DMS153 treated with DMSO at 0.1 percent for 48 hours (cell line): ENCODE measurements at regions not wholly inside any gene's neighbourhood (a gene's known extent, or its start where the extent isn't known, plus 50 kb on each side); places are given as distances from the start of the nearest gene placed in this dataset.
"Not testable (repeated sequence)": the region's sequence is repeated elsewhere in the genome, so short reads cannot be mapped to it uniquely, and the experiment has no call there.

Experiments
- DNase-seq: peaks from one replicate; lab custom pipeline; 2025; ENCODE audit not compliant: unreplicated experiment; lab: John Stamatoyannopoulos, UW

DNA sequence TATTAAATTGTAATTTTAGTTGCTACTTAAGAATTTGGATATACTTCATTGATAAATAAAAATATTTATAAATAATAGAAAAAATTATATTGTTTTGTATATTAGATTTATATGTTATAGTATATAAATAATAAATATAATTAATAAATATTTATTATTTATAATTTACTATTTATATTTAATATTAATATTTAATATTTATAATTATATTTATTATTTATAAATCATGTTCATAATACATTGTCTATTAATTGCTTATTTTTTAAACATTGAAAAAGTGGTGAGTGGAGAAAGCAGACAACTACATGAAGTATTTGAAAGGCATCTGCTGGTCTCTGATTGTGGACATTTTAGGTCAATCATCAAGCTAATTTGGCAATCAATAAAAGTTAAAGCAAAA, 464.5 kb downstream of the MMUT start:
- DNase-seq = no peak

DNA sequence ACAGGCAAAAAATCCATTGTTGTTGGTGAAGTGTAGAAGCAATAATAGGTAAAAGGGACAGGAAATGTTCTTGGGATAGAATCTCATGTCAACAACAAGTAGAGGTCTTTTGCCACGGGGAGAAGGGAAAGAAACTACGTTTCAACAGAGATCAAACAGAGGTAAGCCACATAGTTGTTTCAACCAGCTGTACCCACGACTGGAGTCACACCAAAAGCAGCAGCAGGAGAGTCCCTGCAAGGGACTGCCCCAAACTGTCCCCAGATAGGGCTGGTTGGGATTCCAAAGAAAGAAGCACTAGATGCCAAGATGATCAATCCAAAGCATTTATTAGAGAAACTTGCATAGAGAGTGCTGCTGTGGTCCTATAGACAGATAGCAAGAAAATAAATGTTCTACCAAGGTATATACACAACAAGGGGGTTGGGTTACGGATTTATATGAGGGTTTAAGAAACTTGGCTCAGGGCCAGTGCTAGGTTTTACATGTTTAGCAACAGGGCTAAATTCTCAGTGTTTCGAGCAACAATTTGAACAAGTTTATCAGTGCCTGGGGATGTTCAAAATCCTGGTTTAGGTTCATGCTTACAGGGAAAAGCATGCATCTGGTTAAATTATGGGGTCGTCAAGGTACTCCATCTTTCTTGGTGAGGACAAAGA, 466.5 kb downstream of the MMUT start:
- DNase-seq = no peak

DNA sequence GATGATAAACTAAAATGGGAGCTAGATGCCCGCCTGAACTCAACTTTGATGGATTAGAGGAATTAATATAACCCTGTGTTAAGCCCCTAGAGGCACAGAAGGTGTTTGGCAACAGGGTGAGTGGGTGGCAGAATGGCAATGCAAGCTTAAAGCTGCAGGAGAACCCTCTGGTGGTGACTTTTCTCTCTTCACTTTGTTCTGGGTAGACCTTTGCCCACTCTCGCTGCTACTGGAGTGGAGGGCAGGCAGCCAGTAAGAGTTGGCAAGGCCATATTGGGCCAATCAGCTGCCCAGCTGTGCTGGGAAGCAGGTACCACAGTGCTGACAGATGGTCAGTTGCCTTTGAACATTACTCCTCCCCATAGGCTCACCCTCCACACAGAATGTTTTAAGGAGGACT, 468.2 kb downstream of the MMUT start:
- DNase-seq = no peak

DNA sequence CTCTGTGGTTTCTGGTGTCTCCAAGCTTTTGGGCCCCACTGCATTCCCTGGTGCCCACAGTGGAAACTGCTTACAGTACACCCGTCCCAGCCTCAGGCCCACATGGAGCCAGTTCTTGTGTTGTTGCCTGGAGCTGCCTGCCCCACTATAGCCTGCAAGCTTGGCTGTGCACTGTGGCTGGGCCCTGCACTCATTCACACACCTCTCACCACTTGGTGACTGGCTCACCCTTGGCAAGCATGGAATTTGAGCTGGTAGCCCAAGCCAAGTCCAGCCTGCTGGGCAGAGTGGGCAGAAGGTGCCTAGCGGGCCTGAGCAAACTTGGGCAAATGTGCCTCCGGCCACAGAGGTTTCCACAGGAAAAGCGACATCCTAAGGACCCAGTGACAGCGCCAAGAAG, 472.3 kb downstream of the MMUT start:
- DNase-seq = no peak

DNA sequence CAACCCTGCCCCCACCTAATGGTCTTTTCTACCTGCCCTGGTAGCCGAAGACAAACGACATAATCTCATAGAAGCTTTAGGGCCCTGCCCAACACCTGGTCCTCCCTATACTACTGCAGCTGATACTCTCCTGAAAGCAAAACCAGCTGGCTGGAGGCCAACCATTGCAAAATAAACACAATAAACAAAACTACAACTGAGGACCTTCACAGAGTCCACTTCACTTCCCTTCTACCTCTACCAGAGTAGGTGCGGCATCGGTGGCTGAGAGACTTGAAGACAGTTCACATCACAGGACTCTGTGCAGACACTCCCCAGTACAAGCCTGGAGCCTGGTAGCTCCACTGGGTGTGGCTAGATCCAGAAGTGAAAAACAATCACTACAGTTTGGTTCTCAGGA, 476.2 kb downstream of the MMUT start:
- no peak for DNase-seq

DNA sequence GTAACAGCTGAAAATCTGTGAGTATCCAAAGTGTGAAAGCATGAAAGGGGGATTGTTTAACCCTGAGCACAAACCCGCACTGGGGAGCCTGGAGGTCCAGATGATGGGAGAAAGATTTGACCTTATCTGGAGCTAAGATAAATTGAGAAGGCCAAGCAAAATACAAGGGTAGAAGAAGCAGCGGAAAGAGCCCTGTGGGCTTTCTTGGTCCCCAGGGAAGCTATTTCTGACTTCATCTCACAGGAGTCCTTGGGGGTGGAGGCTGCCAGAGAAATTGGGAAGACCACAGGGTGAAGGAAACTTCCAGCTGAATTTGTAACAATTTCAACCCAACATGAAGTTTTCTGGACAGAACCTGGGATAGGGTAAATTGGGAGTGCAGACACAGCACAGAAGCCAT, 476.9 kb downstream of the MMUT start:
- DNase-seq = no peak

DNA sequence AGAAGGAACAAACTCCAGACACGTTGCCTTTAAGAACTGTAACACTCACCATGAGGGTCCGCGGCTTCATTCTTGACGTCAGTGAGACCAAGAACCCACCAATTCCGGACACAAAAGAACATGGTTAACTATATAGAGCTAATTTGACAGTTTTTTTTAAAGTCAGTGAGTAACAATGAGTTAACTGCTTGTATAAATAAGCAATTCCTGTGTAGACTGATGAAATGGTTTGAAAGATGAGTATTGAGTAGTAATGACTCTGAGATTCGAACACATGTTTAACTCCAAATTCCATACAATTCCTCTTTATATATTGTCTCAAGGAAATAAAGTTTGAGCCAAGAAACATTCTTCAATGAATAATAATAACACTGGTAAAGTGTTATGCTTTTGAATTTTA, 478.0 kb downstream of the MMUT start:
- DNase-seq = no peak

DNA sequence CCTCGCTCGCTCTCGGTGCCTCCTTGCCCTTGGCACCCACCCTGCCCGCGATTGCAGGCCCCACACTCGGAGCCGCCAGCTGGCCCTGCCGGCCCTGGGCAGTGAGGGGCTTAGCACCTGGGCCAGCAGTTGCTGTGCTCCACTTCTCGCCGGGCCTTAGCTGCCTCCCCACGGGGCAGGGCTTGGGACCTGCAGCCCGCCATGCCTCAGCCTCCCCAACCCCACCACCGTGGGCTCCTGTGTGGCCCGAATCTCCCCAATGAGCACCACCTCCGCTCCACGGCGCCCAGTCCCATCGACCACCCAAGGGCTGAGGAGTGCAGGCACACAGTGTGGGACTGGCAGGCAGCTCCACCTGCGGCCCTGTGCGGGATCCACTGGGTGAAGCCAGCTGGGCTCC, 479.1 kb downstream of the MMUT start:
- DNase-seq = not testable (repeated sequence)

DNA sequence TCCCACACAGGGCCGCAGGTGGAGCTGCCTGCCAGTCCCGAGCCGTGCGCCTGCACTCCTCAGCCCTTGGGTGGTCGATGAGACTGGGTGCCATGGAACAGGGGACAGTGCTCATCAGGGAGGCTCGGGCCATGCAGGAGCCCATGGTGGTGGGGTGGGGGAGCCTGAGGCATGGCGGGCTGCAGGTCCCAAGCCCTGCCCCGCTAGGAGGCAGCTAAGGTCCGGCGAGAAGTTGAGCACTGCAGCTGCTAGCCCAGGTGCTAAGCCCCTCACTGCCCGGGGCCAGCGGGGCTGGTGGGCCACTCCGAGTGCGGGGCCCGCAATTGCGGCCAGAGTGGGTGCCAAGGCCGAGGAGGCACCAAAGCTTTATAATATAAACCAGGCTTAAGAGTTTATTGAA, 479.7 kb downstream of the MMUT start:
- DNase-seq = no peak

DNA sequence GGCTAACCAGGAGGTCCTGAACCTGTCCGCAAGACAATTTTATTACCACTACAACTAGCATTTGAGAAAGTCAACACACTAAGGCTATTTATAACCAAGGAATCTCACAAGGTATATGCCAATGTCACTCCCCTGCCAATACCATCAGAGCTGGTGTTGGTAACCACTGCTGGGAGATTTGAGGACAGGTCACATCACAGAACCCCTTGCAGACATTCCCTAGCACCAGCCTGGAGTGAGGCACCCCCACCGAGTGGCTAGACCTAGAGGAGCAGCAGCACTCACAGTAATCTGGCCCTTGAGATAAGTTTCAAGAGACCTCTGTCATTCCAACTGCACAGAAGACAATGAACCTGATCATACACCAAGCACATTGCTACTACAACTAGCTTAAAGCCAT, 483.2 kb downstream of the MMUT start:
- no peak for DNase-seq

DNA sequence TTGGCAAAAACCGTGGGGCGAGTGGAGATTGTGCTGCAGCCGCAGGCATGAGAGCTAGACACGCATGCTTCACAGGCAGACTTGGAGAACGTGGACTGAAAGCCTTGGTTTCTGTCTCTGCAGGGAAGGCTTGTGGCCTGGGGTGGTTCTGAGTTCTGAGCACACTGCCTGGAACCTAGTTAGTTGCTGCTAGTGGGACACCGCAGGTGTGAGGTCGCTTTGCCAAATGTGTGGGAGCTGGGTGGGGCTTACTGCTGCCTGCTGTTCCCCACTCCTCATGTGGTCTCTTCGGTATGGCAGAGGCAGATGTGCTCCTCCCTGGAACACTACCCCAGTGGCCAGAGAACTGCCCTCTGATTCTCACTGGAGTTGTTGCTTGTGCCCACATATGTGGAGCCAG, 484.0 kb downstream of the MMUT start:
- DNase-seq = no peak

DNA sequence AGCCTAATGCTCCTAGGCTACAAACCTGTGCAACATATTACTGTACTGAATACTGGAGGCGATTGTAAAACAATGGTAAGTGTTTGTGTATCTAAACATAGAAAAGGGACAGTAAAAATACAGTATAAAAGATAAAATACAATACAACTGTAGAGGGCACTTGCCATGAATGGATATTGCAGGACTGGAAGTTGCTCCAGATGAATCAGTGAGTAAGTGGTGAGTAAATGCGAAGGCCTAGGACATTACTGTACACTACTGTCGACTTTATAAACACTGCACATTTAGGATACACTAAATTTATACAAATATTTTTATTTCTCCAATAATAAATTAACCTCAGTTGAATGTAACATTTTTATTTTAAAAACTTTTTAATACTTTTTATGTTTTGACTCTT, 485.0 kb downstream of the MMUT start:
- DNase-seq = no peak

DNA sequence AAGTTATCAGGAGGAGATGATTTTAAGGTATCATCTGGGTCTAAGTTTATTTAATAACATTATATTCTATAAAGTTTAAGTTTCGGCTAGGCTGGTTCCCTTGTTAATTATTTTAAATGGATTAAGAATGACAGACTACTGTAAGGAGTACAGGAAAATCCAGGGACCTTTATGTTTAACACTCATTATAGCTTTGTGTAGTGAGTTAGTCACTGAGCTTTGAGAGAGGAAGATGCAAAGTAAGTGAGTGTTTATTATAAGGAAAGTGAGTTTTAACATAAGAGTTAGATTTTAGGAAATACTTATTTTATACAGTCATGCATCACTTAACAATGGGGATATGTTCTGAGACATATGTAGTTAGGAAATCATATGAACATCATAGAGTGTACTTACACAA, 485.5 kb downstream of the MMUT start:
- DNase-seq = no peak

DNA sequence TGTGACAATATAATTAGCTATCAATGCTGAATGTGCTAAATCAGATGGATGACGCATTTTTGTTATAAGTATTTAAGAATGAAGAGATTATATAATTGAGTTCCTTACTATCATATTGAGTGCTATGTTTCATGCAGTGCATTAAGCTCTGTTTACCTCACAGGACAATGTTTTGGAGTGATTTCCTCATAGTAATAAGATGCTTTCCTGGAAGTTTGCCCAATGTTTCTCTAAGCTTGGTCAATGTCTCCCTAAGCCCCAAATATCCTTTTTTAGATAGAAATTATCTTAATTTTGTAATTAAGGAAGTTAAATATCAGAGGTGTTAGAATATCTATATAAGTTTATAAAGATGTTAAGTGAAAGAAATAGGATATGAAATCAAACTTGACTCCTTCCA, 489.6 kb downstream of the MMUT start:
- no peak for DNase-seq

DNA sequence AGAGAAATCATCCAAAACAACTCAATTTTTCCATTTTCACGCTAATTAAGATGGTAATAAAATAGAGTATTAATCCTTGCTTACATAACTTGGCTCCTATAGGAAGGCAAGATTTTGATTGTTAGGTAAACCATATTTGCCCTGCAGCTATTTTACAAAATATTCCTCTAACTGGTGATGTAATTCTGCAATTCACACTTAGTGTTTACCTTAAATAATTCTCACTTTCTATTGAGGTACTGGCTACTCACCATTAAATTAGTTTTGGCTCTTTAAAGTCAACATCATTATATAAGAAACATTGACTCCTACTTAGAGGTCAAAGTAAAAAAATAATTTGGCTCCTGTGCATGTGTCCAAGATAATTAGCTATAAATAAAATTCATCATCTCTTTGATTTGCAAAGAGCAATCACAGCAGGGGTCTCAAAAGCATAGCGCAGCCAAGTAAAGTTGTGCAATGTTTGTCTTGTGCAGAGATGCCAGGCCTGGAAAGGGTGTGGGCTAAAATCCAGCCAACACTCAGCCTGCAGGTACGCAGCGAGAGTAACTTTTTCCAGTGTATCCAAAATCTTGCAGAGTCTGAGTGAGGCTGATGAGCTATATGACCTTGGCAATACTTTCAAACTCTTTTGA, 501.2 kb downstream of the MMUT start:
- DNase-seq = no peak

DNA sequence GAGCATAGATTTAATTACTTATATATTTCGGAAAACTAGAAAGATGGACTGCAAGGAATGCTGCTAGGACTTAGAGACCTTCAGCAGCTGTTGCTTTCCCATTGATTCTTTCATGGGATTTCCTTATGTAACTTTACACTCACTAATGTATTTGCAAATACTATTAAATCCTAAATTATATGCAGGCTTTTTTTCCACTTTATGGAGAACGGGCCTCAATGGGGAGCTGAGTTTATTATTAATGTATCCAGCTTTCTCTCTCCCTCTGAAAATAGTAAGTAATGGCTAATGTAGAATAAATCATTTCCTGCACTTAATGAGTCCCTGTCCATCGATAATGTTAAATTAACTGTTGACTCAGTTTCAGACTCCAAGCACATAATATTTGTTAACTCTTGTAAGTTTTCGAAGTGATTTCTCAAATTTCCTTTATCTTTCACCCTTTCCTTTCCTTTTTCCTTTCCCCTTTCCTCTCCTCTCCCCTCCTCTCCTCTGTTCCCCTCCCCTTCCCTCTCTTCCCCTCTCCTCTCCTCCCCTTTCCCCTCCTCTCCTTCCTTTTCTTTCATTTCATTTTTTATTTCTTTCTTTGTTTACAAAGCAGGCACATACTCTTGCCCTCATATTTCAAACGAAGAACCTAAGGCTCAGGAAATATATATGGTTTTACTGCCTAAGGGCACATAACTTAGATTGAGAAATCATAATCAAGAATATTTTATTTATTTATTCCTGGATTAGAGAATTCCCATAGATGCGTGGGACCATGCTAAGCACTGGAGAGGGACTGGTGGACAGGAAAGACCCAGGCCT, 503.6 kb downstream of the MMUT start:
- DNase-seq = no peak

DNA sequence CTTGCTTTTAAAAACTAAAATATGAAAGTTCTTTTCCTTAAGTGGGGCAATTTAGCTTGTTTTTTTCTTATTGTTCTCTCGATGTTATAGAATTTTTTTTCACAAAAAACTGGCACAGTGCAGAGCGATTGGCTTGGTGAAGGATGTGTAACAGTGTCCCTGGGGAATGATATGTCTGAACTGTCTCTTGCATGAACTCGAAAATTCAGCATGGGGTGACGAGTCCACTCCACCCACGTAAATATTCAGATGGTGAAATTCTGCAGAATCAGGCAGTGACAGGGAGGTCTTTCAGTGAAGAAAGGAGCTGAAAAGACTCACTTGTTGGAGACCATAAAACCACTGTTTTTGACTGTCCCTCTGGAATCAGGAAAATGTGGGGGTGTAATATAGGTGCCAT, 505.3 kb downstream of the MMUT start:
- no peak for DNase-seq

DNA sequence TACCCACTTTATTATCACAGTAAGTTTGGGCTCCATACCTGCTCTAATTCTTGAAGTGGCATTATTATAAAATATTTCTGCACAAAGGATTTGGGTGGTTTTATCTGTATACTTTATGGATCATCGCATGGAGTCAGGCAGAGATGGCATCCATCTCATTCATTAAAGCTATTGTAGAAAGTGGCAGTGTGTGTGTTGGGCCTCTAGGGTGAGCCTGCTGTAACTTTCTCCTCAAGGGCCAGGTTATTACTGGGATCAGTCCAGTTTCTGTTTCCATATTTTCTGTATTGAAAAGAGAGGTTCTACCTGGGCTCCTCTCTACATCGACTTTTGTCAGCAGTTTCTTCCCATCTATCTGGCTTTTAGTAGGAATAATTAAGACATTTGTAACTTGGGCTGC, 511.1 kb downstream of the MMUT start:
- DNase-seq = no peak

DNA sequence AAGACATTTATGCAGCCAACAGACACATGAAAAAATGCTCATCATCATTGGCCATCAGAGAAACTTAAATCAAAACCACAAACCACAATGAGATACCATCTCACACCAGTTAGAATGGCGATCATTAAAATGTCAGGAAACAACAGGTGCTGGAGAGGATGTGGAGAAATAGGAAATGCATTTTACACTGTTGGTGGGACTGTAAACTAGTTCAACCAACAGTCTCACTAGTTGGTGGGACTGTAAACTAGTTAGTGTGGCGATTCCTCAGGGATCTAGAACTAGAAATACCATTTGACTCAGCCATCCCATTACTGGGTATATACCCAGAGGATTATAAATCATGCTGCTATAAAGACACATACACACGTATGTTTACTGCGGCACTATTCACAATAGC, 518.8 kb downstream of the MMUT start:
- DNase-seq = not testable (repeated sequence)

DNA sequence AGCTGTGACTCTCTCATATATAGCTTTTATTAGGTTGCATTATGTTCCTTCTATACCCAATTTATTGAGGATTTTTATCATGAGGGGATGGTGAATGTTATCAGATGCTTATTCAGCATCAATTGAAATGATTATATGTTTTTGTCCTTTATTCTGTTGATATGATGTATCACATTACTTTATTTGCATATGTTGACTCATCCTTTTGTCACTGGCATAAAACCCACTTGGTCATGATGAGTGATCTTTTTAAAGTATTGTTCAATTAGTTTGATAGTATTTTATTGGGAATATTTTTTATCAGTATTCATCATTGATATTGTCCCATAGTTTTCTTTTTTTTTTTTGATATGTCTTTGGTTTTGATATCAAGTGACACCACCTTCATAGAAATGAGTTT, 529.9 kb downstream of the MMUT start:
- no peak for DNase-seq

DNA sequence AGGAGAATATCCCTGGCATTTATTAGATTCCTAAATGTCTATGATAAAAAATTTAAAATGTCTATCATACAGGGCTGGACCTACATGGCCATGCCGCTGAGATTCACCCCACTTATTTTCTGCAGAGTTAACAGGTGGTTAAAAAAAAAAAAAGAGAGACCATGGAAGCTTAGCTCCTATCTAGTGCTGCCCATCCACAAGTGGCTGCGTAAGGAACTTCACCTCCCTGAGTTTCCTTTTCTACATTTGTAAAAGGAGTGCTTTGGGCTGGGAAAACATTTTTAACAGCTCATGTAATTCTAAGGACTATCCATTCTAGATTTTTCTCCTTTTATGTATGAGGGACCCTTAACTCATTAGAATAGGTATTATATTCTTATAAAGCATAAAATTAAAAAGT, 534.1 kb downstream of the MMUT start:
- DNase-seq = no peak

DNA sequence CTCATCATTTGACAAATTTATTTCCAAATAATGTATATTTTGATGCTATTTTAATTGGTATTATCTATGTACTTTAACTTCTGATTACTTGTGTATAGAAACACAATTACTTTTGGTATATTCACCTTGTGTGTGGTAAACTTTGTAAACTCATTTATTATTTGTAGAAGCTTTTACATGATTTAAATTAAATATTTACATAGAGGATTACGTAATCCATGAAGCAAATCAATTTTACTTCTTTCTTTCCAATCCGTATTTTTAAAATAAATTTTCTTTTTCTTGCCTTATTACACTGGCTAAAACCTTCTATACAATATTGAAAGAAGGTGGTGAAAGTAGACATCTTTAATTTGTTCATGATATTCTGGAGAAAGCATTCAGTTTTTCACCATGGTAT, 540.2 kb downstream of the MMUT start:
- DNase-seq = no peak
